GM21381 (cell line): ENCODE measurements at regions not wholly inside any gene's neighbourhood (a gene's known extent, or its start where the extent isn't known, plus 50 kb on each side); places are given as distances from the start of the nearest gene placed in this dataset.
"Not testable (repeated sequence)": the region's sequence is repeated elsewhere in the genome, so short reads cannot be mapped to it uniquely, and the experiment has no call there.

Source experiments
- ATAC-seq: cut with Tn5 transposase; IDR thresholded peaks from one replicate; pipeline ENCODE4 v1.9.1; 2021; ENCODE audit warnings: mild to moderate bottlenecking, moderate library complexity; ENCODE audit not compliant: unreplicated experiment

DNA sequence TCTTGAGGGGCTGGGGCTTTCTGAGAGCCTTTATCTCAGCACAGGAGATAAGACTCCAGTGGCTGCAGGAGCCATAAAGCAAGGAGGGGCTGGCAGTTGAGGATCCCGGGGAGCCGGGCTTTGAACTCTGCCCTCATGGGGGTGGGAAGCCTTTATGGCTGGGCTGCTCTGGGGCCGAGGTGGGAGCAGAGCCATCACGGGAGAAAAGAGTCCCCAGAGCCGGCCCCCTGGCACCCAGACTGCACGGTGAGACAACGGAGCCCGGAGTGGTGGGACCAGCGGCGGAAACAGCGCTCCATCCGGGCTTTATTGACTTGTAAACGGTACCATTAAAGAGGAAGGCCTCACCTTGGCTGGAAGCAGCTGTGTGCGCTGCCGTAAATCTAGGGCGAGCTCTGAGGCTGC, 162.6 kb downstream of the MYCN start:
- no peak for ATAC-seq

DNA sequence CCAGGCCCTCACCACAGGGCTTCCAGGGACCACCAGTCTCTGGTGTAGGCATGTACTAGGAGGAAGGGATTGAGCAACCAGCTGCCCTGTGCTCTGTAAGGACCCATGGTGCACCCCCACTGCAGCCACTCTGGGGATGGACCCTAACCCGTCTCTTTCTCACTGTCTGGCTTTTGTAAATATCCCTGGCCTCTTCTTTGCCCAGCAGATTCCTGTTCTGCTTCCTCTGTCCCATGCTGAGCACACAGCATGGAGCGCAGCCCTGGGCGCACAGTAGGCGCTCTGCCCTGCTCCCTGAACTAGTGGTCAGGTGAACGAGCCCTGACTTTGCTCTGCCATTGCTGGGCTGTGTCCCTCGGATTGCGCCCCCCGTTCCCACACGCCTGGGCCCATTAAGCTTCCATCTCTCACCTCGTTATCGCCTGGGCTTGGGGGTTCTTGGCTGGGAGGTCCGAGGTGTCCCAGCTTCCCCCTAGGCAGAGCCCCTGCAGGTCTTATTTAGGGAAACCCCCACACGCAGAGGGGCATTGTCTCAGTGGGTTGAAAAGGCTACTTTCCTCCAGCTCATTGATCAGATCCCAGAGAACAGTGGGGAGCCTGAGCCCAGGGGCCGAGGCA, 162.1 kb downstream of the MYCN start:
- no peak for ATAC-seq

DNA sequence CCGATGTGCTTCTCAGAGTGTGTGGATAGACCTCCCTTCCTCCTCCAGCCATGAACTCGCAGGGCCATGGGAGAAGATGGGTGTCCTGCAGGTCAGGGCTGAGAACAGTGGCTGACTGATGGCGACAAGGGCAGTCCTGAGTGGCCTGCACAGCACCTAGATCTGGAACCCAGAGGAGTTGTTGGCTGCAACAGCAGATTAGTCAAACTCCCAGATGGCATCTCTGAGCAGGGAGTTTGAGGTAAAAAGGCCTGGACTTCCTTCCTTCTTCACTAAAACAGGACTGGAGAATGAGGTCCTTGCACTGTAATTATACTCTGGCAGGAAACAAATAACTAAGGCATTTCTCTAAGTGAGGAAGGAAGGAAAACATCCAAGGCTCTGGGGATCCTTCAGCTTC, 160.8 kb downstream of the MYCN start:
- no peak for ATAC-seq

DNA sequence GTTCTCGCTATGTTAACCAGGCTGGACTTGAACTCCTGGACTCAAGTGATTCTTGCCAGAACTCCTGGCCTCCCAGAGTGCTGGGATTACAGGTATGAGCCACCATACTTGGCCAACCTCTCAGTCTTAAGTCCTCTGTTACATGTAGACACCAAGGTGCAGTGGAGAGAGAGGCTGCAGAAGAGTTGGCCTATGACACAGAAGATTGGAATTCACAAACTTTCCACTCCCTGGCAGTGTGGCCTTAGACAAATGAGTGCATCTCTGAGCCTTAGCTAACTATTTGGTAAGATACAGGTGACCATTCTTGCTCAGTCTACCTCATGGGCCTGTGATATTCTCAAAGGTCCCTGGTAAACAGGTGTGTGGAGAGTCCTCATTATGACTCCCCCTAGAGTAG, 159.7 kb downstream of the MYCN start:
- ATAC-seq, result no peak

DNA sequence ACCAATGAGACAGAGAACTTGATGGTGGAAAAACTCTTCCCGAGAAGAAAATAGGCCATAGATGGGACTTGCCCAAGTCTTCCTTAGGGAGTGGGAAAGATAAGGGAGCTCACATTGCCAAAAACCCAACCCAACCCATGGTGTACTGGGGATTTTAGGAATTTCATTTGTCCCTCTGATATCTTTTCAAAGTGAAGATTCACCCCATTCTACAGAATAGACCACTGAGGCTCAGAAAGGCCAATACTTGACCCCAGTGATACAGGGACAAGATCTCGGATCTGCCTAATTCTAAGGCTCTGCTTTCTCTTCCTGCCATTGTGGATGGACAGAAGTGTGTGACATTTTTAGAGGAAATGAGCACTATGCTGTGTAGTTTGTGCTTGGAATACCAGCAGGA, 159.0 kb downstream of the MYCN start:
- ATAC-seq, result no peak

DNA sequence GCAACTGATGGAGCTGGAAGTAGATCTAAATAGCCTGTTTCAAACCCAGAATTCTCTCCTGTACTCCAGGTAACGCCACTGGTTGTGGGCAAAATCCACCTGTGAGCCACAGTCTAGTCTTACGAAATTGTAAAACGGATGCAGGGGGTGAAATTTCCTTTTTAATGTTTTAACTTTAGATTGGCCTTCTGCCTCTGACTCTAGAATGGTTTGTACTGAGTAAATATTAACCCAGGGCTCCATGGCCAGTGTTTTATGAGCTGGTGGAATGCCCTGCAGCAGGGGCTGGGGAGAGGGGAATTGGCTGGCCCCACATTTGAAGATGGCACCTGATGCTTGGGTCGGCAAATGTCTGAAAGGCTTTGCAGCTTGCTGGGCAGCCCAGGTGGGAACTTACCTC, 156.6 kb downstream of the MYCN start:
- no peak for ATAC-seq

DNA sequence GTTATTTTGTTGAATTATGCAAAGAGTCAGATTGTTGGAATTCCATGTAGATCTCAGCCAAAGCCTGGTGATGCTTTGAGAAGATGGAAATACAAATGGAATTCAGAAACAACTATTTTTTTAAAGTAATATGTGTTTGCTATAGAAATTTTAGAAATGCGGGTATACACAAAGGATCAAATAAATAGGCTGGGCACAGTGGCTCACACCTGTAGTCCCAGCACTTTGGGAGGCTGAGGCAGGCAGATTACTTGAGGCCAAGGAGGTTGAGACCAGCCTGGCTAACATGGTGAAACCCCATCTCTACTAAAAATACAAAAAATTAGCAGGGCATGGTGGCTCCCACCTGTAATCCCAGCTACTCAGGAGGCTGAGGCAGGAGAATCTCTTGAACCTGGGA, 155.1 kb downstream of the MYCN start:
- not testable (repeated sequence) for ATAC-seq

DNA sequence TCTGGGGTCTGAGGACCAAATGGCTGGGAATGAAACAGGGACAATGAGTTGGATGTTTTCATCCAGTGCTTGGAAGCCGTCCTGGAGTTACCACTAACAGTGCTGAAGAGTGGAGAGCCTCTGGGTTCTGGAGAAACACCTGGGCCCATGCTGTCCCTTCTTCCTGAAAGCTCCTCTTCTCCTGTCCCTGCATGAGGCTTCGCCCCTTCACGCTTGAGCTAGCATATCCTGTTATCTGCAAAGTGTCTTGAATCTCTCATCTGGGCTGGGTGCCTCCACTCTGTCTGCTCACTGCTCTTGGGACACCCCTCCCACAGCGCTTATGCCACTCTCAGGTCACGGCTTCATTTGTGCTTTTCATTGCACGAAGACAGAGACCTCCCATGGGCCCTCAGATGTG, 154.5 kb downstream of the MYCN start:
- ATAC-seq, result no peak

DNA sequence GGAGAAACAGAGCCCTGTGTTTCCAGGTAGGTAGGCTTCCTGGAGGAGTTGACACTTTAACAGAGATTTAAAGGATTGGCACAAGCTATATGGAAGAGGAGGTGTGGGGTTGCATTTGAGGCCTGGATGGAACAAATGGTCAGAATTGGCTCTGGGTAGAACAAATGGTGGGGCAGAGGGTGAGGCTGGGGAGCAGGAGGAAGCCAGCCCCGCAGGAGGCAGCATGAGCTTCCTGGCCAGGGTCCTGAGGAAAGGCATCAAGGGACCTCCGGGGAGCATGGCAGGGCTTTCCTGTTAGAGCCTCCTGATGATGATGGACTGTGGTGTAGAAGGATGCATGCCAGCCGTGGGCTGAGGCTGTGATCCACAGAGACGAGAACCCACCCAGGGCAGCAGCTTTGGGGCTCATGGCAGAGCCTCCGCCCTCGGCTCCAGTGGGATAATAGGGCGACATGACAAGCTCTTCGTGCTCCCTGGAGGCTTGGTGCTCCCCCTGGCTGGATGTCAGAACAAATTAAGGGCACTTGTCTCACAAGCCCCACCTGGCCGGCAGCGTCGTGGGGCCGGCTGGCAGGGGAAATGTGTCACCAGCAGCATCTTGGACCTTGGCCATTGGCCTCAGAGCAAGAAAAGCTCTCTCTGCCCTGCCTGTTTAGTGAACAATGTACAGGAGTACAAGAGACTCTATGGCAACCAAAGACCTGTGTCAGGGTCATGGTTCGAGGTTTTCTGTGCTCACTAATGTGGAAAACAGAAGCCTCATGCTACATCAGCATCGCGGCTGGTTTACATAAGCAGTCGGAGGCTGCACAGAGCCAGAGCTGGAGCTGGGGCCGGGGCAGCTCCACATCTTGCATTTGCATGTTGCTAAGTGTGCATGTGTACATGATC, 153.5 kb downstream of the MYCN start:
- ATAC-seq, result no peak

DNA sequence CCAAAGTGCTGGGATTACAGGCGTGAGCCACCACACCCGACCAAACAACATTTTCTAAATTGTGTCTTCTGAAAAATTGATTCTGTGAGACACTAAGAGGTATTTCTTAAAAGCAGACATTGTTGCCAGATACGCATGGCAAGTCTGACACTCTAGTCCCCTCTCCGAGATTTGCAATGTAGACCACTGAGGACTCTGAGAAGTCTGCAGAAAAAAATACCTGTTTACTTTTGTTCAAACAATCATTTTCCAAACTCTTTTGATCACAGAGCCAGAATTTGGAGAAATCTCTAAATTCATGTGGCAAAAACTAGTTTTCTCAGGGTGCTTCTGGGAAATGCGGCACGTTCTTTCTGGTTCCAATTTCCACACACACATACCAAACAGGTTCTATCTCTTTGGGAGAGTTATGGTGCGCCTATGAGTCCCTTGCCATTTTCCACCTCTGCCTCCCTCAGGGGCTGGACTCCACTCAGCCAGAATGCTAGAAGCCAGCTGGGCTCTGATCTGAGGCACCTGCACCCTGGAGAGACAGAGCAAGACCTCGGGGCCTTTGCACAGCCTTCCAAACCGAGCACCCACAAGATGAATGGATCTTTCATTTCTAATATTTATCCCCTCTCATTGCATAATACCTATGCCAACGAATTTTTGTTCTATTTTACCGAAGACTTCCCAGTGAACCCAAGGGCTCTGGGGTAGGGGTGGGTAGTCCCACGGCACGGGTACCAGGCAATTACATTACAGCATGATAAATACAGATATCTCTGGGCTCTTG, 152.7 kb downstream of the MYCN start:
- no peak for ATAC-seq

DNA sequence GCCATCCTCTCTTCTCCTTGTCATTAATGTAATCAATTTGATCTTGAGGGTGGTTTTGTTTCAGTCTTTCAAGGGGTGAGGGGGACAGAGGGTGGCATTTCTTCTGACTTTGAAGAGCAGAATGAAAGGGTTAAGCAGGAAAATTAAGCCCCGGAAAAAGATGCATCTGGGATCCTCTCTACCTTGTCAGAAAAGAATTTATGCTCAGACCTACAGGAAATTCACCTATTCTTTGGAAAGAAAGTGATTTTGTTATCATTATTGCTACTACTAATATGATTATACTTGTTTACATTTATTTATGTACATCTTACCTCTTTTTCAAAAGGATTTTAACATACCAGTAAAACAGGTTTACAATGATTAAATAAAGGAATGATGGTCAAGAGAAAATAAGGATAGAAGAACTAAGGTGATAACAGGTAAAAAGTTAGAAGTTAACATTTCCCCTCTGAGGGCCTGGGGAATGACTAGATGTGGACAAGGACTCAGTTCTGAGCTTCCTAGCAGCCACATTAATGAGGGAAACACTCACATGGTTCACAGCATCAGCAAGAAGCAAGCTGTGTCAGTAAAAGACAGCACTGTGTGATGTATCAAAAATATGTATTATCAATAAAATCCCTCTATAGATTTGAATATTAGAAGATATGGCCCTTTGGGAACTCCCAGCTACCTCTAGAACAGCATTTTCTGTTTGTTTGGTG, 151.4 kb downstream of the MYCN start:
- ATAC-seq, result no peak

DNA sequence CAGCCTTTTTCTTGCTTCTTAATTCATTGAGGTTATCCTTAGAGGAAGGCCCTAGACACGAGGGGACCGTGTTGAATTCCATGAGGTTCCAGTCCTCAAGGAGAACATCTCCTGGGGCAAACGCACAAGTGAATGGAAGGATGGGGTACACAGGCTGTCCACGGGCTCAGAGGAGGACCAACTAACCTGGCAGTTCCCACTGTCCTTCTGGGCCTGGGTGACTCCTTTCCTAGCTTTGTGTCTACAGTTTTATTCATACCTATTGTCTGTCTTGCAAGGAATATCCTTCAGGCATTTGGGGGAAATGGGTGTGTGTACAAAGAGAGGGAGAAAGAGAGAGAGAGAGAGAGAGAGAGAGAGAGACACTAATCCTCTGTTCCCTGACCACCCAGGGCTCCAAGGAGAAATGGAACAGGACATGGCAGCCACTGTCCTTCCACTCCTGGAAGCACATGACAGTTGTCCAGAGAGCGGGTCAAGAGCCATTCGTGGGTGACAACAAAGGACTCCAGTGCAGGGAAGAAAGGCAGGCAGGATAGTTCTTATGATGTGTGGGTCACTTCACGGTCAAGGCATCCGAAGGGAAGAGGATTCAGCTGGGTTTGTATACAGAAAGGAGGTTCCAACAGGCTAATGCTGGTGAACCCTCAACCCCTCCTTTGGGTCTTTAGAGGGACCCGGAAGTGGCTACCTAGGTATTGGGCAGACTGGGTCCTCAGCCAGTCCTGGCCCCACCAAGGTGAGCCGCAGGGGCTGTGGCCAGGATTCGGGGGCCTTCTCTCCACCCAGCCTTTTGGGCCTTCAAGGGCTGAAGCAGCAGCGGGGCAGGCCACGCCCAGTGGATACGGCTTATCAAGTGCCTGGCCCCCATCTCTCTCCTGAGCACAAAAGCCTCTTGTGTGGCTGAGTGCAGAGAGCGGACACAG, 150.6 kb downstream of the MYCN start:
- ATAC-seq, result no peak

DNA sequence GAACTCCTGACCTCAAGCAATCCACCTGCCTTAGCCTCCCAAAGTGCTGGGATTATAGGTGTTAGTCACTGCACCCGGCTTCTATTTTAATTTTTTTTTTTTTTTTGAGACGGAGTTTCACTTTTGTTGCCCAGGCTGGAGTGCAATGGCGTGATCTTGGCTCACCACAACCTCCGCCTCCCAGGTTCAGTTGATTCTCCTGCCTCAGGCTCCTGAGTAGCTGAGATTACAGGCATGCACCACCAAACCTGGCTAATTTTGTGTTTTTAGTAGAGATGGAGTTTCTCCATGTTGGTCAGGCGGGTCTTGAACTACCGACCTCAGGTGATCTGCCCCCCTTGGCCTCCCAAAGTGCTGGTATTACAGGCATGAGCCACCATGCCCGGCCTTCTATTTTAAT, 149.1 kb downstream of the MYCN start:
- not testable (repeated sequence) for ATAC-seq

DNA sequence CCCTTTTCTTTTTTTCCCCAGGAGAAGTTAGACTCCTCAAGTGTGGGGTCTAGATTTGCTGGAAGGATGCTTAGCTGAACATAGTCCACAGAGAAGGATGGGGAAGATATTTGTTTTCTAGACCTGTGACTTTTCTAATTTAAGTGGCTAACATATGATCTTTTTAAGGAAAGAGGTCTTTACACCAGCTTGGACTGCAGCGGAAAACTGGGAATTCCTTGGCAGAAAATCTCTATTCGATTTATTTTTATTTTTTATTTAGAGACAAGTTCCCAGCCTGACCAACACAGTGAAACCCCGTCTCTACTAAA, 148.4 kb downstream of the MYCN start:
- ATAC-seq, result no peak

DNA sequence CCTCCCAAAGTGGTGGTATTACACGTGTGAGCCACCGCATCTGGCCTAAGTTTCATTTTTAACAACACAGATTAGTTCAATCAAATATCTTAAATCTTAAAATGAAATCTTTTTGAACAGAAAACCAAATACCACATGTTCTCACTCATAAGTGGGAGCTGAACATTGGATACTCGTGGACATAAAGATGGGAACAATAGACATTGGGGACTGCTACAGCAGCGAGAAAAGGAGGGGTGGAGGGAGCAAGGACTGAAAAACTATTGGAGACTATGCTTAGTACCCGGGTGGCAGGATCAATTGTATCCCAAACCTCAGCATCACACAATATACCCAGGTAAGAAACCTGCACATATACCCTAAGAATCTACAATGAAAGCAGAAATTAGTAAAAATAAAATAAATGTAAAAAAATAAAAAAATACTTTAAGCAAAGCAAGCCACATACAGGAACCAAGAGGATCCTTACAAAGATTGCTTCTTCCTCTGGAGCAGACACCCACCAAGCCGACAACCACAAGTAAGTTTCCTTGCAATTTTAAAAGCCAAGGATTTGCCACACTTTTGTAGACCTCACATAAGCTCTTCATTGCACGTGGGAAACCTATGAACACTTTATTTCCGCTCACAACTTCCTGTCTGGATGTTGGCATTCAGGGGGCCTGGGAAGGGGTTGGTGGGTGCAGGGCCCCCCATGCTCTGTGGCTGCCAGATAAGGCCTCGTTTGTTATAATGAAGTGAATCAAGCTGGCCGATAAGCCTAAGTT, 147.9 kb downstream of the MYCN start:
- no peak for ATAC-seq

DNA sequence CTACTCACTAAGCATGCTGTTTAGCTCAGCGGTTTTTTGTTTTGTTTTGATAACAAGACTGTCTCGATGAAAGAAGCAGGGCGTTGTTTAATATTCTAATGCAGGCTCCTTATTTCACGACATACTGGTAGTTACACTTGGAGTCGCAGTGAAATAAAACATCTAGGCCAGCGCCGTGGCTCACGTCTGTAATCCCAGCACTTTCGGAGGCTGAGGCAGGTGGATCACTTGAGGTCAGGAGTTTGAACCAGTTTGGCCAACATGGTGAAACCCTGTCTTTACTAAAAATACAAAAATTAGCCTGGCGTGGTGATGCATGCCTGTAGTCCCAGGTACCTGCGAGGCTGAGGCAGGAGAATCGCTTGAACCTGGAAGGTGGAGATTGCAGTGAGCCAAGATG, 145.8 kb downstream of the MYCN start:
- not testable (repeated sequence) for ATAC-seq

DNA sequence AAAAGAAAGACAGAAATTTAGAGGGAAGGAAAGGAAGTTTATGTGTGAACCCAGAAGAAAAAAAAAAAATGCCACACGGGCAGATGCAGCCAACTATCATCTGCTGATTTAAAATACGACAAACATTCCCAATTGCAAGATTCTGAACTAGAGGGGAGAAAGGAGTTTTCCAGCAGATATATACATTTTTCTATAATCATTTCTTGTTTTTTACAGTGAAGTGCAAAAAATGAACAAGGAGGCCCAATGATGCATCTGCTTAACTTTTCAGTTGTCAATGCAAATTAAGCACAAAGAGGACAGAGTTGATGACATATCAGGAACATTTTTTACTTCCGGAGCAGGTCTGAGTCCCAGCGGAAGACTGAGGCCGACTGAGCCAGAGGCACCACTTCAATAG, 144.7 kb downstream of the MYCN start:
- no peak for ATAC-seq

DNA sequence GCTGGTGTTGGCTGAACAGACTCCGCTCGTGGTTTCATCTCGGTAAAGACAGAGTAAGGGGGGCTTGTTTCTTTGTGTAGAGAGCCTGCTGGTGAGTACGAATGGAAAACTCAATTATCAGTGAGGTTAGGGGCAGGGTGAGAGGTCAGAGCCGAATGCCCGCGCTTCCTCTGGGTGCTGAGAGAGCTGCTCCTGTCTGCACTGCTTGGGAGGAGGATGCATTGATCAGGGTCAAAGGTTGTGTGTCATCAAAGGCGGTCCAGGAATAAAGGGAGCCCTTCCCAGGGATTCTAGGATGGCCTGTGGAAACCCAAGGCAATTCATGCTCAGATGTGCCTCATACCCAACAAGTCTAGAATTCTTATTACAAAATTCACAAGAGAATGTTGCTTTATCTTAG, 143.9 kb downstream of the MYCN start:
- no peak for ATAC-seq

DNA sequence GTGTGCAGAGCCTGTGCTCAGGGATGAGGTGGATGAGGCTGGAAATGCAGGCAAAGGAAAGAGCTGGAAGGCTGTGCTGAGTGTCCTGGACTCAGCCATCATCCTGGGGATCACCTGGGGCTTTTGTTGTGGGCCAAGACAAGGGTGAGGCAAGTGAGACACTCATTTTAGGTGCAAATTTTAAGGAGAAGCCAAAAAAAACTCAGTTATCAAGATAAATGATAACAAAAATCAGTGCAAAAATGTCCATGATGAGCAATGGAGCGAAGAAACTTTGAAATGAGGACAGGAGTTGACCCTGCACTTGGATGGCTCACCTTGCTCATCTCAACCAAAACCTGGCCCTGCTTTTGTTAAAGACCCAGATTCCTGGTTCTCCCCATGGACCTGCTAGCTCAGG, 141.9 kb downstream of the MYCN start:
- ATAC-seq, result no peak
